Transverse colon (tissue), 4 donors: ENCODE measurements at regions not wholly inside any gene's neighbourhood (a gene's known extent, or its start where the extent isn't known, plus 50 kb on each side); places are given as distances from the start of the nearest gene placed in this dataset.

Source experiments
- EP300 ChIP-seq: sonication (generic); formaldehyde crosslinking; IDR thresholded peaks from one replicate; pipeline ENCODE4 v1.6.1; 2017; ENCODE audit warnings: antibody characterized with exemption, low read depth
- POLR2A ChIP-seq: fragments of 450-650 bp; IDR thresholded peaks from one replicate; pipeline ENCODE4 v1.6.1; 2016; ENCODE audit warnings: antibody characterized with exemption, mild to moderate bottlenecking, moderate library complexity
- POLR2AphosphoS5 ChIP-seq, 3 donors: sonication (generic); formaldehyde crosslinking; IDR thresholded peaks; one replicate each; pipeline ENCODE4 v1.6.1; 2016; ENCODE audit warnings: antibody characterized with exemption in 3 of 3
- TF ChIP-seq, protein P1 (sequence below), 5 experiments: fragments of 200-600 bp in 3 of 5; fragments of 450-650 bp in 2 of 5; sonication (generic) in 3 of 5; IDR thresholded peaks; 1 replicate in 2 of 5; 2 replicates in 3 of 5; pipeline ENCODE4 v1.5.1; 2016 to 2017; ENCODE audit warnings: antibody characterized with exemption in 5 of 5, inconsistent platforms in 3 of 5, mild to moderate bottlenecking in 2 of 5, moderate library complexity in 1 of 5

DNA sequence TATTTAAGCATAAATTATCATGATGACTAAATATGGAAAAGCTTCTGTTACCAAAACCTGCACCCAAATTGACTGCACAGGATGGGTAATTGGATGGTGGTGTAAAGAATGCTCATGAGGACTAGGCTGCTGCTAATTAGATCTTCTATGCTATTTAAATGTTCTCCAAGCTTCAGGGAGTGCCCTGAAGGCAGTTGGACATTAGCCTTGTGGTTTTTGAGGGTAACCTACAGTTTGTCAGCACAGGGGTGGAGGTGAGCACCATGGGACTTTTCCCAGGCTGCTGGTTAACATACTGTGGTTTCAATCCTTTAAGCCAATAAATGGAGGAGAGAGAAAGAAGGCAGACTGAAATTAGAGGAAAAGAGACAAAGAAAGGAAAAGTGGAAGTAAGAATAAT lies 145.0 kb downstream of the WIF1 start:
- TF ChIP-seq, protein P1, sequence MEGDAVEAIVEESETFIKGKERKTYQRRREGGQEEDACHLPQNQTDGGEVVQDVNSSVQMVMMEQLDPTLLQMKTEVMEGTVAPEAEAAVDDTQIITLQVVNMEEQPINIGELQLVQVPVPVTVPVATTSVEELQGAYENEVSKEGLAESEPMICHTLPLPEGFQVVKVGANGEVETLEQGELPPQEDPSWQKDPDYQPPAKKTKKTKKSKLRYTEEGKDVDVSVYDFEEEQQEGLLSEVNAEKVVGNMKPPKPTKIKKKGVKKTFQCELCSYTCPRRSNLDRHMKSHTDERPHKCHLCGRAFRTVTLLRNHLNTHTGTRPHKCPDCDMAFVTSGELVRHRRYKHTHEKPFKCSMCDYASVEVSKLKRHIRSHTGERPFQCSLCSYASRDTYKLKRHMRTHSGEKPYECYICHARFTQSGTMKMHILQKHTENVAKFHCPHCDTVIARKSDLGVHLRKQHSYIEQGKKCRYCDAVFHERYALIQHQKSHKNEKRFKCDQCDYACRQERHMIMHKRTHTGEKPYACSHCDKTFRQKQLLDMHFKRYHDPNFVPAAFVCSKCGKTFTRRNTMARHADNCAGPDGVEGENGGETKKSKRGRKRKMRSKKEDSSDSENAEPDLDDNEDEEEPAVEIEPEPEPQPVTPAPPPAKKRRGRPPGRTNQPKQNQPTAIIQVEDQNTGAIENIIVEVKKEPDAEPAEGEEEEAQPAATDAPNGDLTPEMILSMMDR (IDR thresholded peaks at IDR 0.05) = no peak
- TF ChIP-seq POLR2A = no peak
- no peak for TF ChIP-seq POLR2AphosphoS5 (IDR thresholded peaks at IDR 0.05)
- TF ChIP-seq EP300 = no peak
